ENCODE measurements at regions not wholly inside any gene's neighbourhood (a gene's known extent, or its start where the extent isn't known, plus 50 kb on each side); places are given as distances from the start of the nearest gene placed in this dataset.

GRCh38 chr5:125115195-125115525 lies 368.7 kb upstream of the ZNF608 start:
- Histone ChIP-seq H4K20me1 (ENCODE audit: insufficient read depth, low read length) (no peaks in the 10 kb centered on the region), H3K79me2 (ENCODE audit: insufficient read depth, low read length) (no peaks in the 10 kb centered on the region), H3K4me2 (ENCODE audit: low read depth, low read length) (no peak overlapping the region), H3K27ac (ENCODE audit: extremely low read length, insufficient read depth, low read length) (no peak overlapping the region), H3K9ac (ENCODE audit: insufficient read depth, low read depth, low read length) (no peak overlapping the region), H3K36me3 (replicated peaks in 1 of 2; ENCODE audit: control insufficient read depth in 1 of 2, insufficient read depth in 2 of 2, low read length in 2 of 2) (no peaks in the 10 kb centered on the region), H3K27me3 (ENCODE audit: control insufficient read depth in 1 of 2, insufficient read depth in 2 of 2, low read length in 2 of 2) (no peaks in the 10 kb centered on the region), H3K4me1 (ENCODE audit: insufficient read depth, low read length) (peaks cover 13% of the 10 kb centered on the region), H3K9me3 (ENCODE audit: low read length) (no peaks in the 10 kb centered on the region), H2AFZ (ENCODE audit: low read length) (no peak overlapping the region), H3K4me3 (replicated peaks in 1 of 3; ENCODE audit: insufficient read depth in 1 of 3, low read depth in 2 of 3, low read length in 3 of 3) (no peak overlapping the region)
- WGBS (ENCODE audit: low lambda C conversion rate), result 29% methylated on average over 6 of the region's 6 CpGs
- DNase-seq (ENCODE audit: low spot score), result no peak
- FAIRE-seq, result no peak
- peak; percentile 62 for ATAC-seq
- CTCF ChIA-PET (ENCODE audit: low intra/inter-chr PET ratio, low total read pairs), result no interaction called here
- no TSS peak for BruUV-seq (replicated peaks)
- intact Hi-C loops (cut with micrococcal nuclease; ENCODE audit: unreplicated experiment), result no loop called here
- POLR2A ChIA-PET, result no interaction called here
- TF ChIP-seq ARID3A (IDR thresholded peaks at IDR 0.05; ENCODE audit: low read depth, low read length), result 0 out of 2 replicates have a peak, but pooled peaks have one; percentile 1
- TF ChIP-seq MAX (IDR thresholded peaks at IDR 0.05), result no peak
- no peak for TF ChIP-seq ARHGAP35 (CRISPR knock-in tag; IDR thresholded peaks at IDR 0.05; ENCODE audit: borderline replicate concordance)
- in situ Hi-C loops (cut with HindIII; ENCODE audit: extremely low pct_ligation_motif_present, low pct_unique_long_range_greater_than_20kb), result no loop called here

- H4K20me1 ChIP-seq (ENCODE audit: insufficient read depth, low read length), result no peaks in the 10 kb centered on the region
- H3K4me3 ChIP-seq (replicated peaks in 1 of 3; ENCODE audit: insufficient read depth in 1 of 3, low read depth in 2 of 3, low read length in 3 of 3), result no peak overlapping the region
- DNase-seq (ENCODE audit: low spot score) (no peak), ATAC-seq (no peak), FAIRE-seq (no peak)
- CTCF ChIA-PET (ENCODE audit: low intra/inter-chr PET ratio, low total read pairs), result no interaction called here
- H3K9me3 ChIP-seq (ENCODE audit: low read length), result no peaks in the 10 kb centered on the region
- H3K27me3 ChIP-seq (ENCODE audit: control insufficient read depth in 1 of 2, insufficient read depth in 2 of 2, low read length in 2 of 2), result no peaks in the 10 kb centered on the region
- no peaks in the 10 kb centered on the region for H3K36me3 ChIP-seq (replicated peaks in 1 of 2; ENCODE audit: control insufficient read depth in 1 of 2, insufficient read depth in 2 of 2, low read length in 2 of 2)
- no peaks in the 10 kb centered on the region for H3K79me2 ChIP-seq (ENCODE audit: insufficient read depth, low read length)
- H3K4me2 ChIP-seq (ENCODE audit: low read depth, low read length), result no peak overlapping the region
- no peak overlapping the region for H2AFZ ChIP-seq (ENCODE audit: low read length)
- no peak overlapping the region for H3K27ac ChIP-seq (ENCODE audit: extremely low read length, insufficient read depth, low read length)
- 20% methylated on average over 6 of the region's 6 CpGs for WGBS (ENCODE audit: low lambda C conversion rate)
- peaks cover 13% of the 10 kb centered on the region for H3K4me1 ChIP-seq (ENCODE audit: insufficient read depth, low read length)
- H3K9ac ChIP-seq (ENCODE audit: insufficient read depth, low read depth, low read length), result no peak overlapping the region
- POLR2A ChIA-PET, result no interaction called here
- in situ Hi-C loops (cut with HindIII; ENCODE audit: extremely low pct_ligation_motif_present, low pct_unique_long_range_greater_than_20kb), result no loop called here
- intact Hi-C loops (cut with micrococcal nuclease; ENCODE audit: unreplicated experiment), result no loop called here
- no peak for TF ChIP-seq THRA (CRISPR knock-in tag; IDR thresholded peaks at IDR 0.05; ENCODE audit: borderline replicate concordance)
- no peak for TF ChIP-seq XRCC5 (optimal IDR thresholded peaks at IDR 0.05; ENCODE audit: low read length)
- no peak for TF ChIP-seq SOX13 (IDR thresholded peaks at IDR 0.05)
- TF ChIP-seq SOX13 (CRISPR knock-in tag; conservative IDR thresholded peaks at IDR 0.05 in 1 of 2, IDR thresholded peaks at IDR 0.05 in 1 of 2), result no peak
- no peak for TF ChIP-seq ZFP36L1 (CRISPR knock-in tag; IDR thresholded peaks at IDR 0.05)
- TF ChIP-seq XBP1 (CRISPR knock-in tag; IDR thresholded peaks at IDR 0.05), result no peak
- no peak for TF ChIP-seq ZNF704 (CRISPR knock-in tag; IDR thresholded peaks at IDR 0.05; ENCODE audit: borderline replicate concordance)
- TF ChIP-seq ZNF432 (CRISPR knock-in tag; IDR thresholded peaks at IDR 0.05; ENCODE audit: borderline replicate concordance), result no peak
- BruUV-seq (replicated peaks), result no TSS peak
Measured at GRCh38 chr5:125117566-125117965, 371.1 kb upstream of the ZNF608 start.

Data from HepG2 (cell line).